ENCODE measurements at regions not wholly inside any gene's neighbourhood (a gene's known extent, or its start where the extent isn't known, plus 50 kb on each side); places are given as distances from the start of the nearest gene placed in this dataset.

GRCh38 chr14:53514197-53514596, 361.1 kb upstream of the DDHD1 start:
- no peak overlapping the region for H3K4me3 ChIP-seq
- H3K36me3 ChIP-seq: no peaks in the 10 kb centered on the region
- no peaks in the 10 kb centered on the region for H3K4me1 ChIP-seq
- H3K27ac ChIP-seq: no peak overlapping the region
- no peaks in the 10 kb centered on the region for H3K9me3 ChIP-seq
- no peaks in the 10 kb centered on the region for H3K27me3 ChIP-seq
- DNase-seq: no peak
- TF ChIP-seq POLR2A (IDR thresholded peaks at IDR 0.05) (no peak), CTCF (IDR thresholded peaks at IDR 0.05) (no peak)

DNA sequence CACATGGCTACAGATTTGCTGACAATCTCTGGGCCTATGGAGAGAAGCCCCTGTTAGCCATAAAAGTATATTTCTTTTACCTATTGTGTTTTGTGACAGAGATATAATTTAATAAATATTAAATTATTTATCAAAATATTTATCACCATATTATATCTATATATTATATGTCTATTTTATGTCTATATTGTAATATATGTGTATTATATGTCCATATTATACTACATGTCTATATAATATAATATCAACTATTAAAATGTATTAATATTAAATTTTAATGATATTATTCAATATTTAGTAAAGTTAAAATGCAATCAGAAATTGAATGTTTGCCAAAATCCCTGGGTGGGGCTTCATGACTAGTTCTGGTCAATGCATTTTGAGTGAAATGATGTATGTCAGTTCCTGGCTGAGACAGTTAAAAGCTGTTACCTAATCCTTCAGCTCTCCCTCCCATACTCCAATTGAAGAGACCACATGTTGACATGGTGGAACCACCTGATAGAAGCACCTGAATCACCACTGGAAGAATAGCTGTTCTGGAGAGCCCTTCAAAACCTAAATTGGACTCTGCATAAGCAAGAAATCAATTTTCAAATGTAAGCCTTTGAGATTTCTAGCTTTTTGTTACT, 357.3 kb upstream of the DDHD1 start:
- H3K4me1 ChIP-seq: no peaks in the 10 kb centered on the region
- H3K4me3 ChIP-seq: no peak overlapping the region
- TF ChIP-seq CTCF (IDR thresholded peaks at IDR 0.05): no peak
- no peak for TF ChIP-seq POLR2A (IDR thresholded peaks at IDR 0.05)
- DNase-seq: no peak
- H3K36me3 ChIP-seq: no peaks in the 10 kb centered on the region
- no peaks in the 10 kb centered on the region for H3K9me3 ChIP-seq
- peak overlapping the region in 2 of 4 donors; percentile 62 to 77 for H3K27ac ChIP-seq
- no peaks in the 10 kb centered on the region for H3K27me3 ChIP-seq

DNA sequence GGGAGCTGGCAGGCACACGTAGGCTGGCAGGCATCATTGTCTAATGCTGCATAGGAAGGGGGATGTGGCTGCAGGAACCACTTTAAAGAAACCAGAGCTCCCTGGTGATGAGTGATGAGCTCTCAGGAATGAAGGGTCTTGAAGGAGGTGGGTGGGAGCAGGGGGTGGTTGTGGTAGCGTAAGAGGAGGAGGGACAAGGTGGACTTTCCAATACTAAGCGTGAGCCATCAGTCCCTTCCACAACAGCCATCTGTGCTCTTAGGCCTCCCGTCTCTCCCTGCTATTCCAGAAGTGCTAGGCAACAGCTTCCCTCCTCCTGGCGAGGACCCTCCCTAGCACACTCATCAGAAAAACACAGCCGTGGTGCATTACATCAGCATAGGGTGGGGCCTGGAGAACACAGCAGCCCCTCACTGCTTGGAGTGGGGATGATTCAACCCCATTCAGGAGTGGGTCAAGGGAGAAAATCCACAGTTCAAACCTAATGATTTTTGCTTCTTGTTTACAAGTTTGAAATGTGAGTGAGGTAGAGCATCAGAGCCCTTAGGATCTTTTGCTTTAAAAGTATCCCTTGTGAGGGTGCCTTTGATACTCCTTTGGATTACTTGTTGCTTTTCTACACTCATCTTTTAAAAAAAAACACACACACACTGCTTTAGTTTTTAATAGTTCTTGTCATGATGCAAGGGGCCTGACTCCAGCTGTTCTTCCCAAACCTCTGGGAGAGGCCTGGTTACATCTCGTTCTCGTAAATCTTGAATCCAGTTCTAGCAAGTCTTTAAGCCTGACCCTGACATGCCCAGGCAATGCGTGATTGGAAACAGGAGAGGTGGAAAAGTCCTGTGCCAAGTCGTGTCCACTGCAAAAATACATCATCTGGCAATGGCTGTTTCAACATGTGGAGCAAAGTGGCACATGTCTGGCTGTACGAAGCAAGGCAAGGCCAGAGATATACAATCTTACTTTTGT, 356.4 kb upstream of the DDHD1 start:
- peak in 1 of 3 donors; percentile 55 for DNase-seq
- H3K4me3 ChIP-seq: no peak overlapping the region
- peak overlapping the region in 3 of 4 donors; percentile 8 to 77 (median 62) for H3K27ac ChIP-seq
- TF ChIP-seq POLR2A (IDR thresholded peaks at IDR 0.05): no peak
- no peak for TF ChIP-seq CTCF (IDR thresholded peaks at IDR 0.05)
- no peaks in the 10 kb centered on the region for H3K27me3 ChIP-seq
- H3K9me3 ChIP-seq: no peaks in the 10 kb centered on the region
- H3K4me1 ChIP-seq: no peaks in the 10 kb centered on the region
- no peaks in the 10 kb centered on the region for H3K36me3 ChIP-seq

- TF ChIP-seq CTCF (IDR thresholded peaks at IDR 0.05): no peak
- no peak for TF ChIP-seq POLR2A (IDR thresholded peaks at IDR 0.05)
- Histone ChIP-seq H3K36me3 (no peaks in the 10 kb centered on the region), H3K4me1 (peaks cover 0 to 6% (median 0%) of the 10 kb centered on the region in 4 donors), H3K4me3 (no peak overlapping the region), H3K27me3 (no peaks in the 10 kb centered on the region), H3K9me3 (no peaks in the 10 kb centered on the region), H3K27ac (peak overlapping the region in 1 of 4 donors; percentile 31)
- no peak for DNase-seq
These were observed 348.5 kb upstream of the DDHD1 start for GRCh38 chr14:53501361-53502211.

- TF ChIP-seq CTCF (IDR thresholded peaks at IDR 0.05) (no peak), POLR2A (IDR thresholded peaks at IDR 0.05) (no peak)
- H3K4me3 ChIP-seq: no peak overlapping the region
- H3K4me1 ChIP-seq: peaks cover 0 to 6% (median 0%) of the 10 kb centered on the region in 4 donors
- H3K36me3 ChIP-seq: no peaks in the 10 kb centered on the region
- no peak for DNase-seq
- H3K9me3 ChIP-seq: no peaks in the 10 kb centered on the region
- no peak overlapping the region for H3K27ac ChIP-seq
- no peaks in the 10 kb centered on the region for H3K27me3 ChIP-seq
These were observed 347.1 kb upstream of the DDHD1 start for GRCh38 chr14:53500191-53500590.
